ENCODE measurements at regions not wholly inside any gene's neighbourhood (a gene's known extent, or its start where the extent isn't known, plus 50 kb on each side); places are given as distances from the start of the nearest gene placed in this dataset.

DNA sequence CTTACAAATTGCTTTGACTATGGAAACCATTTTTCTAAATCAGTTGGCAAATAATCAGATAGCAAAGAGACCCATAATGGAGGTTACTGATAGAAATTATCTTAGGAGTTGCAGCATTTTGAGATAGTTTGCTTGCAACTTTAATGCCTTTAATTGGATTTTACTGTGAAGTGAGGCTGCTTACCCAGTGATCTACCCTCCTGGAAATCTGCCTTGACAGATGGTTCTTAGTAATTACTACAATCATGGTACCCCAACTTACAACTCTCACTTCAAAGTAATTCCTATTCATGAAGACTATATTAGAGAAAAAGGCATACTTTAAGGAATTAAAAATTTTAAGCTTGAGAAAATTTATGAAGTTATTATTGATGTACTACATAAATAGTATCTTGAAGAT is 1288.6 kb upstream of the CDH2 start:
- intact Hi-C loops (cut with micrococcal nuclease), result no loop called here
- no peak overlapping the region for H2AFZ ChIP-seq (ENCODE audit: insufficient read depth, low read depth, low read length, poor library complexity, severe bottlenecking)
- peaks cover 2% of the 10 kb centered on the region for H3K9me3 Mint-ChIP-seq (ENCODE audit: insufficient read depth)
- POLR2A ChIA-PET, result no interaction called here
- ATAC-seq (ENCODE audit: low read depth) (no peak), DNase-seq (no peak)
- no peaks in the 10 kb centered on the region for H3K4me1 Mint-ChIP-seq
- H3K27me3 ChIP-seq (replicated peaks in 1 of 4; ENCODE audit: control extremely low read depth in 1 of 4, control insufficient read depth in 3 of 4, insufficient read depth in 4 of 4, low read length in 3 of 4), result no peaks in the 10 kb centered on the region
- H3K27ac Mint-ChIP-seq, result no peak overlapping the region
- CTCF ChIA-PET, result no interaction called here
- no peaks in the 10 kb centered on the region for H3K4me1 ChIP-seq (ENCODE audit: control insufficient read depth in 2 of 2, insufficient read depth in 2 of 2, low read length in 2 of 2)
- no peaks in the 10 kb centered on the region for H3K9me3 ChIP-seq (ENCODE audit: control extremely low read depth in 1 of 3, control insufficient read depth in 2 of 3, insufficient read depth in 1 of 3, low read length in 2 of 3)
- H3K9ac ChIP-seq (ENCODE audit: low read length), result no peak overlapping the region
- no peak overlapping the region for H3K27ac ChIP-seq (ENCODE audit: low read length in 2 of 2)
- no peak overlapping the region for H3K4me3 Mint-ChIP-seq
- H4K20me1 ChIP-seq (ENCODE audit: control insufficient read depth, insufficient read depth, low read length, poor library complexity, severe bottlenecking), result no peaks in the 10 kb centered on the region
- no peaks in the 10 kb centered on the region for H3K27me3 Mint-ChIP-seq
- H3K79me2 ChIP-seq (ENCODE audit: control insufficient read depth, insufficient read depth, low read length), result no peaks in the 10 kb centered on the region
- H3K36me3 ChIP-seq (replicated peaks in 1 of 2; ENCODE audit: control extremely low read depth in 1 of 2, control insufficient read depth in 1 of 2, extremely low read depth in 1 of 2, insufficient read depth in 2 of 2, low read length in 1 of 2), result no peaks in the 10 kb centered on the region
- TF ChIP-seq EZH2 (IDR thresholded peaks at IDR 0.05; ENCODE audit: borderline replicate concordance, insufficient read depth, low read depth, low read length, poor library complexity, severe bottlenecking), result no peak
- TF ChIP-seq, protein P1, sequence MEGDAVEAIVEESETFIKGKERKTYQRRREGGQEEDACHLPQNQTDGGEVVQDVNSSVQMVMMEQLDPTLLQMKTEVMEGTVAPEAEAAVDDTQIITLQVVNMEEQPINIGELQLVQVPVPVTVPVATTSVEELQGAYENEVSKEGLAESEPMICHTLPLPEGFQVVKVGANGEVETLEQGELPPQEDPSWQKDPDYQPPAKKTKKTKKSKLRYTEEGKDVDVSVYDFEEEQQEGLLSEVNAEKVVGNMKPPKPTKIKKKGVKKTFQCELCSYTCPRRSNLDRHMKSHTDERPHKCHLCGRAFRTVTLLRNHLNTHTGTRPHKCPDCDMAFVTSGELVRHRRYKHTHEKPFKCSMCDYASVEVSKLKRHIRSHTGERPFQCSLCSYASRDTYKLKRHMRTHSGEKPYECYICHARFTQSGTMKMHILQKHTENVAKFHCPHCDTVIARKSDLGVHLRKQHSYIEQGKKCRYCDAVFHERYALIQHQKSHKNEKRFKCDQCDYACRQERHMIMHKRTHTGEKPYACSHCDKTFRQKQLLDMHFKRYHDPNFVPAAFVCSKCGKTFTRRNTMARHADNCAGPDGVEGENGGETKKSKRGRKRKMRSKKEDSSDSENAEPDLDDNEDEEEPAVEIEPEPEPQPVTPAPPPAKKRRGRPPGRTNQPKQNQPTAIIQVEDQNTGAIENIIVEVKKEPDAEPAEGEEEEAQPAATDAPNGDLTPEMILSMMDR (IDR thresholded peaks at IDR 0.05), result no peak
- no peak overlapping the region for H3K4me2 ChIP-seq (replicated peaks; ENCODE audit: low read depth, low read length, poor library complexity, severe bottlenecking)
- H3K4me3 ChIP-seq (ENCODE audit: control extremely low read depth in 1 of 5, extremely low read depth in 1 of 5, insufficient read depth in 1 of 5, low read depth in 2 of 5, low read length in 4 of 5), result no peak overlapping the region

DNA sequence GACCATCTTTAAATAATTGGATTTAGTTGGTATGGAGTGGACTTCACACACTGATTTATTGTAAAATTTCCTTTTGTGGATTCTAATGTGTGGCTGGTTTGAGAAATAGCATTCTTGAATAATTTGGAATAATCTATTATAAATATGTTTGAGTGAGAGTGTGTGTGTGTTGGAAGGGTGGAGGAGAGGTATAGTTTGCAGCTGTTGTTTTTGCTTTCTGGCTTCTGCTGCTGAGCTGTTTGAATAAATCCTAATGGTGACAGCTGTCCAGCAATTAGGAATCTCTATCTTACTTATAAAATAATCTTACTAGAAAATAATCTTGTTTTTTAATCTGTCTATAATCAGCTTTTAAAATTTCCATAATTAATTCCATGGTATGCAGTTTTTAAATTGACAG is 1283.0 kb upstream of the CDH2 start:
- Histone ChIP-seq H3K4me3 (ENCODE audit: control extremely low read depth in 1 of 5, extremely low read depth in 1 of 5, insufficient read depth in 1 of 5, low read depth in 2 of 5, low read length in 4 of 5) (no peak overlapping the region), H3K4me1 (ENCODE audit: control insufficient read depth in 2 of 2, insufficient read depth in 2 of 2, low read length in 2 of 2) (no peaks in the 10 kb centered on the region), H3K79me2 (ENCODE audit: control insufficient read depth, insufficient read depth, low read length) (no peaks in the 10 kb centered on the region), H4K20me1 (ENCODE audit: control insufficient read depth, insufficient read depth, low read length, poor library complexity, severe bottlenecking) (no peaks in the 10 kb centered on the region), H3K4me2 (replicated peaks; ENCODE audit: low read depth, low read length, poor library complexity, severe bottlenecking) (no peak overlapping the region), H3K27me3 (replicated peaks in 1 of 4; ENCODE audit: control extremely low read depth in 1 of 4, control insufficient read depth in 3 of 4, insufficient read depth in 4 of 4, low read length in 3 of 4) (no peaks in the 10 kb centered on the region), H3K27ac (ENCODE audit: low read length in 2 of 2) (no peak overlapping the region), H3K9me3 (ENCODE audit: control extremely low read depth in 1 of 3, control insufficient read depth in 2 of 3, insufficient read depth in 1 of 3, low read length in 2 of 3) (peaks cover 0 to 2% (median 2%) of the 10 kb centered on the region in 3 donors), H3K9ac (ENCODE audit: low read length) (no peak overlapping the region), H3K36me3 (replicated peaks in 1 of 2; ENCODE audit: control extremely low read depth in 1 of 2, control insufficient read depth in 1 of 2, extremely low read depth in 1 of 2, insufficient read depth in 2 of 2, low read length in 1 of 2) (no peaks in the 10 kb centered on the region), H2AFZ (ENCODE audit: insufficient read depth, low read depth, low read length, poor library complexity, severe bottlenecking) (no peak overlapping the region)
- Mint-ChIP-seq H3K4me3 (no peak overlapping the region), H3K27ac (no peak overlapping the region), H3K4me1 (no peaks in the 10 kb centered on the region), H3K27me3 (no peaks in the 10 kb centered on the region), H3K9me3 (ENCODE audit: insufficient read depth) (no peaks in the 10 kb centered on the region)
- DNase-seq (no peak), ATAC-seq (ENCODE audit: low read depth) (no peak)
- intact Hi-C loops (cut with micrococcal nuclease), result no loop called here
- ChIA-PET CTCF (no interaction called here), POLR2A (no interaction called here)
- TF ChIP-seq EZH2 (IDR thresholded peaks at IDR 0.05; ENCODE audit: borderline replicate concordance, insufficient read depth, low read depth, low read length, poor library complexity, severe bottlenecking), result no peak
- TF ChIP-seq, protein P1 (IDR thresholded peaks at IDR 0.05), result no peak

All from B cell (primary cell).